Activated effector memory CD4-positive, alpha-beta T cell treated with anti-CD3 and anti-CD28 coated beads, Interleukin-2, amount 50 U/mL, for 16 hours (primary cell): ENCODE measurements at regions not wholly inside any gene's neighbourhood (a gene's known extent, or its start where the extent isn't known, plus 50 kb on each side); places are given as distances from the start of the nearest gene placed in this dataset.

Experiments used
- DNase-seq: peaks from one replicate; pipeline ENCODE4 v3.0.0-alpha.2; 2020

DNA sequence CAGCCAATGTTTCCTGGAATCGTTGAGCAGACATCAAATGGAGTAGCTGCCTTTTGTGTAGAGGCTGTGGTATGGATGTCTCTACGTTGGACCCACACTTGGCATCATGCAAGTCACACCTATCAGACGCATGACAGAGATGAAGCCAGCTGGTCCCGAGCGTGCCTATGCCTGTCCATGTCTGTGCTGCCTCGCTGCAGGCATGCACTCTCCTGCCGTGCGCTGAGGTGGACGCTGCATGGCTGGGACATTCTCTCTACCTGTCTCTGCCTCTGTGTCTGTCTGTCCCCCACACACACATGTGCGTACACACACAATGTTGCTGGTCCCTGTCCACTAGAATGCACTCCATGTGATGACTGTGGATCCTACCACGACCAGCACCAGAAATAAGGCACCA is 514.2 kb upstream of the MYT1L start:
- peak; percentile 33 for DNase-seq

DNA sequence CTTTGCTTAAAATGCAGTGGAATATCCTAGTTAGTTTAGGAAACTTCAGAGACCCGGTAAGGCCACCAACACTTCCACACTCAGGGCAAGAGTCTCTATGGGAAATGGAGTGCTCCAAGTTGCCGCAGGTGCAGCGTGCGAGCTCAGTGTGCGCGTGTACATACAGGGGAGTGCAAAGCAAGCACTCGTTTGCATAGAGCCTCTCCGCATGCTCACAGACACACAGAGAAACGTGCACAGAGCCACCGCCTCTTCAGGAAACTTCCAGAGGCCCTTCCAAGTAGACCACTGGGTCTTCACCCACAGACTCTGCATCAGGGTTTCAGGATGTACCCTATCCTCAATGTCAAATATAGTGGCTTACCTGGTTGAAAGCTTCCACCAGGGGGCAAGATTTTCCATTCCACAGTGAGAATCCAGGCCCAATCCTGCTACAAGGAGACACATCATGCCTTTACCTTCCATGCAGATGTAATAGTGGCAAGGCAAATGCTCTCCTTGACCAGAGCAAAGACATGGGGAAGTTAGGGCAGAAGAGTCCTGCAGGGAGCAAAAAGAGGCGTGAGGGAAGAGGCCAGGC is 513.0 kb upstream of the MYT1L start:
- peak; percentile 33 for DNase-seq

DNA sequence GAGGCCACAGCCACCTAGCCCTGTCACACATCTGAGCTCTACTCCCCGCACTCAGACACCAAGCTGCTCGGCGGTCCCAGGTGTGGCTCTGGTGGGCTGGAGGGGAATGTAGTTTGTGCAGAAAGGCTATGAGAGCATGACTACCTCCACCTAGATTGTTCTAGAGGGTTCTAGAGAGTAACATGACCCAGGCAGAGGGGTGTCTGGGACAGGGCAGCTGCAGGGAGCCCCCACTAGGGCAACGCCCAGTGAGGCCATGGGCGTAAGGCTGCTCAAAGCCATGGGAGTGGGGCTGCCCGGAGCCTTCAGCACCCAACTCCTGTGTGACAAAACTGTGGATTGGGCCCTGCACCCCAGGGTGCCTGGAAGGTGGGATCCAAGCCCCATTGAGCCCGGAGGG is 511.4 kb upstream of the MYT1L start:
- peak; percentile 48 for DNase-seq

DNA sequence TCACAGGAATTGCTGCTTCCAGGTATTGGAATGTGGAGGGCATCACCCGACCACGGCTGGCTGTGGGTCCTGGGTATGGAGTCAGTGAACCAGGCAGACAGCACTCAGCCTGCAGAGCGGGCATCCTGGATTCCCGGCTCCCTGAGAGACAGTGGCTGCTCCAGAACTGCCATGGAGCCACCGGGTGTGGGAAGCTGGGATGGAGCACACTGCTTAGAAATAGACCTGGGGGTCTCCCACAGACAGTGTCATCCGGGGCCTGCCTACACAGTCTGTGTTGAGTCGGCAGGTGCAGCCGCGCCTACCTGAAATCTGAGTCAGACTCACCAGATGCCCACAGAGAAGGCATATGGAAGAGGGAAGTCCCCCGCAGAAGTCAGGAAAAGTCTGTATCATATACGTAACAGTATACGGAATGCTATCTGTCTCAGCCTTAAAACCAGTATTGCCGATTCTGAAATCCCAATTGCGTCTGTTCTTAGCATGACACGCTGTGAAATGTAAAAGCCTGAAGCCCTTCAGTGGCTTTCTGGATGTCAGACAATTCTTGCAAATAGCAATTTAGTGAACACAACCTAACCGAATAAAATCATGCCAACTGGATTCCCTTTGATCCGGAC is 509.7 kb upstream of the MYT1L start:
- peak; percentile 38 for DNase-seq

DNA sequence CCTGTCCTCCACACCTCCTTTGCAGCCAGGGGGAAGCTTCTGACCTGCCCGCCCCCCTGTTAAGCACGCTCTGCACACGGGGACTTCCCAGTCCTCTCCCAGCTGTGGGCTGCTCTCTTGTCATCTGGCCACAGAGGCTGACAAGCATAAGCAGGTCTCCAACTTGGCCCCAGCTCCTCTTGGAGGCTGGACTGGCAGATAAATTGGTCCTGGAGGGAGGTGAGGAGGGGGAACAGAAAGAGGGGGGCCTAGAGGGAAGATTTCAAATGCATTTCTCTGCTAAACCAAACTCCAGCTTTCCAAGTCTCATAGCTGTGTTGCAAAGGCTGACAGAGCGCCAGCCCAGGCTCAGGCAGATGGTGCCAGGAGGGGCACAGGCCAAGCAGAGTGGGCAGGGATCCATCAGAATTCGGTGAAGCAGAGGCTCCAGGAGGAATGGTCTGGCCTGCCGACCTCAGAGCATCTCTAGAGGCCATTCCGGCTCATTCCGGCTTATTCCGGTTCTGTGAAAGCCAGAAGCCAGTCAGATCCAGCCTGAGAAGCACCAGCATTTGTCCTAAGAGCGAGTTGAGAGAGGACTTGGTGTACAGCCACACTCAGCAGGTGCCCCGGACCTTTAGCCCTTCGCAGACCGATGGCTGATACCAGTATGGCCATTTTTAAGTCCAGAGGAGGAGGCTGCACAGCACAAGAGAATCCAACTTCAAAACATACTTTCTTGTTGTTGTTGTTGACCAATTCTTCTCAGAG is 508.9 kb upstream of the MYT1L start:
- DNase-seq = no peak

DNA sequence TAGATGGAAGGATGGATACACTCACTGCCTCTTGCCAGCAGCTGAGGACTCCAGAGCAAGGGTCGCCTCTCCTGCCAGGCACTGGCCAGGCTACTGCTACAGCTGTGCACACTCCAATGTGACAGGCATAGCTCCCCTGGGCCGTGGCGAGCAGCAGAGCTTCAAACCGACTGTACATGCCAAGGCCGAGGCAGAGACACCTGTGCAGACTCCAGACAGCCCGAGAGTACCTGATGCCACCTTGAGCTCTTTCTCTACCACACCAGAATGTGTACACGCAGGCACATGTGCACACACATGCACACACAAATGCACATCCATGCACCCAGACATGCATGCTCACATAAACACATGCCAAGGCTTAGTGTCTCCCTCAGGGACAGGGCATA is 508.3 kb upstream of the MYT1L start:
- DNase-seq = peak; percentile 33

DNA sequence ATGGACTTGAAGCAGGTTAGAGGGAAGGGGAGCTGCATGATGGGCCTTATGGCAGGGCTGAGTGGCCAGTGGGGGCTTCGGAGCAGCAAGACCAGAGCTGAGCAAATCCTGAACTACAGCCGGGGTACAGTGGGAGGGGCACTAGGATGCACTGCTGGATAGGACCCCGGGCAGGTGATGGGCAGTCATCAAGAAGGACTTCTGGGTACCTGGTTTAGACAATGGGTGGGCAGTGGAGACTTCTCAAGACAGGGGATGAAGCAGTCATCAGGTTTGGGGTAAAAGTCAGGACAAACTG is 507.4 kb upstream of the MYT1L start:
- no peak for DNase-seq

DNA sequence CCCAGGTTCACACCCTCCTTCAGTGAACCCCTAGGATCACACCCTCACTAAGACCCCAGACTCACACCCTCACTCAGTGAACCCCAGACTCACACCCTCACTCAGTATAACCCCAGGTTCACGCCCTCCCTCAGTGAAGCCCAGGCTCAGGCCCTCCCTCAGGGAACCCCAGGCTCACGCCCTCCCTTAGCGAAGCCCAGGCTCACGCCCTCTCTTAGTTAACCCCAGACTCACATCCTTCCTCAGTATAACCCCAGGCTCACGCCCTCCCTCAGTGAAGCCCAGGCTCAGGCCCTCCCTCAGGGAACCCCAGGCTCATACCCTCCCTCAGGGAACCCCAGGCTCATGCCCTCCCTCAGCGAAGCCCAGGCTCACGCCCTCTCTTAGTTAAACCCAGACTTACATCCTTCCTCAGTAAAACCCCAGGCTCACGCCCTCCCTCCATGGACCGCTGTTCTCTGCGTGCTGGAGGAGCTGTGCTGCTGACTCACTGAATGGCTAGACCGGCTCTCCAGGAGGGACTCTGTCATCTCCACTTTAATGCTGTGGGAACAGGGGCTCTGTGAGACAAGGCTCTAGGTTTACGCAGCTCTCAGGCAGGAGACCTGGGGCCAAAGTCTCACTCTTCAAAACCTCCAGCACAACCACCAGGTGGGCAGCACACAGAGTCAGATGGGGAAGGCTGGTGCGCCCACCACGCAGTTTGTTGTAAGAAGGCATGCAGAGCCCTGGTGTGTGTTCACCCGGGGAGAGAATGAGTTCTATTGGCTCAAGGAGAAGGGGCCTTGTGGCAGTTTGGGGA is 506.9 kb upstream of the MYT1L start:
- DNase-seq = no peak

DNA sequence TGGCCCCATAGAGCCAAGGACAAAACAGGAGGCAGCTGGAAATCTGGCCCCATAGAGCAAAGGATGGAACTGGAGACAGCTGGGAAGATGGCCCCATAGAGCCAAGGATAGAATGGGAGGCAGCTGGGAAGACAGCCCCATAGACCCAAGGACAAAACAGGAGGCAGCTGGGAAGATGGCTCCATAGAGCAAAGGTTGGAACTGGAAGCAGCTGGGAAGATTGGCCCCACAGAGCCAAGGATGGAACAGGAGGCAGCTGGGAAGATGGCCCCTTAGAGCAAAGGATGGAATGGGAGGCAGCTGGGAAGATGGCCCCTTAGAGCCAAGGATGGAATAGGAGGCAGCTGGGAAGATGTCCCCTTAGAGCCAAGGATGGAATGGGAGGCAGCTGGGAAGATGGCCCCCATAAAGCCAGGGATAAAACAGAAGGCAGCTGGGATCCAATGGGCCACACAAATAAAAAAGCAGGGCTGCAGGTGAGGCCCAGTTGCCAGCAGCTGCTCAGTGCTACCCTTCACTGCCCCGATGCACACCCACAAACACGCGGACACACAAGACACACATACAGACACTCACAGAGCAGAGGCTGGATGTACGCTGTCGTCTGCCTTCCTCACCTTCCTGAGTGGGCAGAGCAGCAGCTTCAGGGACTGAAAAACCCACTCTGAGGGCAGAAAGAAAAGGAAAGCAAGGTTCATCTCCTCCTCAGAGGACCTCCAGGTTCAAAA is 505.4 kb upstream of the MYT1L start:
- no peak for DNase-seq

DNA sequence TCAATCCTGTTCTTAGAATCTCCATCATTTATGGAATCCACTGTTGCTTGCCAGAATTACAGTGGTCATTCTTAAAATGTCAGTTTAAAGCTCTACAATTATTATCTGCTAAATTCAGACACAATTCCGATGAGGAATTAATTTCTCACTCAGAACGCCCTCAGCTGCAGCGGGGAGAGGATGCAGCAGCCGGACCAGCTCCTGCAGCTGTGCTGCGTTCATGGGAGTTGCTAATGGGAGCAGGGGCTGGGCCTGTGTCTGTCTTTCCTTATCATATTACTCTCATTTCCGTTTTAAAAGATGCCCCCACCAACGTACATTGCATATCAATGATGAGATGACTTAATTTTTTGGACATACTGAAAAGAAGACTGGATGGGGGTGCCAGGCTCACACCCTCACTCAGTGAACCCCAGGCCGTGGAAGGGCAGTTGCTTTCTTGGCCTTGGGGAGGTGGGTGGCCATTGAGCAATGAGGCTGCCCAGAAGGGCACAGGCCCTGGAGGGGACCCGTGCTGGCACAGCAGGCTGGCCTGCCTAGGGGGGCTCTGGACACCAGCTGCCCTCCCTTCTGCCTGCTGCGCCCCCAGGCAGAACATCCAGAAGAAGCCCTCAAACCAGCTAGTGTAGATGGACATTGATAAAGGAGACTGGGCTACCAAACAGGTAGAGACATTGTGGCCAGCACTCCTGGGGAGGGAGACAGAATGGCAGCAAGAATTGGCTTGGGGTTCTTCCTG is 503.6 kb upstream of the MYT1L start:
- no peak for DNase-seq

DNA sequence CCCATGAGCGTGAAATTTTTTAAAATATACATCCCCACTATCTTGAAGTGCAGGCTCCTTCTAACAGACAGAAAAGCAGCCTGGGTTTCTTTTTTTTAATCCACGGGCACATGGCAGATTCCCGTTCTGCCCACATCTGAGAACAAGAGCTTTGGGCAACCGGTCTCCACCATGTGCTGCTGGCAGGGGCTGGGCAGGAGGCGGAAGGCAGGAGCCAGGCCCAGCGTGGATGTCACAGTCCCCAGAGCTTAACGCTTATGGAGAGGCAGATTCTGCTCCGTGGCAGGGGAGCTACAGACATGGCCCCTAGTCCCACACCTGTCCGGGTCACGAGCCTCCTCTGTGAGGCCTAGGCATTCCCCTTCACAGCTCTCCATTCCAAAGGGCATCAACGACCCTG is 503.0 kb upstream of the MYT1L start:
- DNase-seq = no peak

DNA sequence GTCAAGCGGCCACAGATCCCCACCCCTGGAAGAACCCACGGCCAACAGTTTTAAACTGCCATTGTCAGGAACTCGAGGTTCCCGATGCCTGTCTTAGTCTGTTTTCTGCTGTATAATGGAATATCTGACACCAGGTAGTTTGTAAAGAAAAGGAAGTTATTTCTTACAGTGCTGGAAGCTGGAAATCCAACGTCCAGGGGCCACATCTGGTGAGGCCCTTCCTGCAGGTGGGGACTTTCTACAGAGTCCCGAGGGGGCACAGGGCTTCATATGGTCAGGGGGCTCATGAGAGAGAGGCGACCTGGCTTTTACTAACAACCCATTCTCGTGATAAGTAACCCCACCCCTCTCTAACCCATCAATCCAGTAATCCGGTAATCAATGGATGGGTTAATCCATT is 501.6 kb upstream of the MYT1L start:
- no peak for DNase-seq

DNA sequence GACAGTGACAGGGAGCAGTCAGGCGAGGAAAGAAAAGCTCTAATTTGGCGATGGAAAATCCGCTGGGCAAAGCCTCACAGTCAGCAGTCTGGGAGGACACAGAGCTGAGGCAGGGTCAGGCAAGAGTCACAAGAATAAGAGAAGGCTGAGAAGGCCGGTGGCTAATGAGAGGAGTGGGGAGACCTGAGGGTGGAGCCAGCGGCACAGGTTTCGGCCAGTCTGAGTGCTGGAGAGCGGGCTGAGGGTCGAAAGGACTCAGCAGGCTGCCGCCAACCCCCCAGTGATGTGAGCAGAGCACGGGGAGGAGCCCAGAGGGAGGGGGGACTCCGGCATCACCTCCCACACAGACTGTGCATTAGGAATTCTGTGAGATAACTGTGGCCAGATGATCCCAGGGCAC is 500.6 kb upstream of the MYT1L start:
- no peak for DNase-seq

DNA sequence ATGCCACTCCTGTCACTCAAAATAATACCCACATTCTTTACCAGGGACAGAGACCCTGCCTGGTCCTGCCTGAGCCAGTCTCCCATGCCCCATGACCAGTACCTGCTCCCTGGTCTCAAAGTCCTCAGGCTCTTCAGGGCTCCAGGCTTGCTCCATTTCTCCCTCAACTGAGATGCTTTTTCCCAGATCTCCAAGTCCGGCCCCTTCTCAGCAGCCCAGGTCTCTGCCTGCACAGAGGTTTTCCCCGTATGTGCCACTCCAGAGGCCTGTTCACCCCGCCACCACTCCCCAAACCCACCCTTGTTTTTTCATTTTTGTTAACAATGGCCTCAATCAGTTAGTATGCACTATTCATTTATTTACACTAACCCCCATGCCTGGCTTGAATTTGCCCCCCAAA is 499.5 kb upstream of the MYT1L start:
- no peak for DNase-seq

DNA sequence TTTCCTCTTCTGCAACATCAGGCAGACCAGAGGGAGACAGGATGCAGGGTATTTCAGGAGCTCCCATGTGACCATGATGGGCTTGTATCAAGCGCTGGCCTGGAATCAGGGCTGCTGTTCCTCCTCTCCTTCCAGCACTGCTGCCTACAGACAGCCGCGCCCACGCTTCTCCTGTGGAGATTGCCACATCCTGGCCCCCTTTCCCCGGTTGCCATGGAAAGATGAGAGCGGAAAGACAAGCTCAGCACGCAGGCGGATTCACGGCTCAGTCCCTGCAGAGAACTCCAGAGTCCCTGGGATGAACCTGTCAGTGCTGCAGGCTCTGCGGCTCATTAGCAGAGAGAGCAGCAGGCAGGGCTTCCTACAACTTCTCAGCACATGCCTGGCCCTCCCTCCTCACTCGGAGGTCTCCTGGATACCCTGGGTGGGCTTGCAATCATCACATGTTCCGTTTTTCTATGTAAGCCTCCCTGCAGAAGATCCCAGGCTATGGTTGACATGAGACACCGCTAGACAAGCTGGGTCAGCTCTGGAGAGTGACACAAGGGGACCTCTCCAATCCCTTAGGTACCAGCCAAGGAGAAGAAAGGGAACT is 497.8 kb upstream of the MYT1L start:
- no peak for DNase-seq

DNA sequence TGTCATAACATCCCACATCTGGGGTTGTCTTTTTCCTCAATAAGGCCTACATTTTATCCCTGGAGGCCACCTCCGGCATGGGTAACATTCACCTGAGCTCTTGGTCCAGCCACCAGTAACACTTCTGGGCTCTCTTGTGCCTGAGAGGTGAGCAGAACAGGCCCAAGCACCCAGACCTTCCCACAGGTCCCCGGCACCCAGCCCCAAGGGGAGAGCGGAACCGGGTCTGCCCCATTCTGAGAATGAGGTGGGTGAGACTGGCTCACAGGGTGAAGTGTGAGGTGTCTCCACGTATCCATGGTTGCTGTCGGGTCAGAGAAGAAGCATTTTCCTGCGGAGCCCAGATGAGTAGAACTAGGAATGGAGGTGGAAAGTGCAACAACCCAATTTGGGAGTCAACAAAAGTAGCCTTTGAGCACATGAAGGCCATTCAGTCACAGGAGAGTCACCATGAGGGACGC is 496.7 kb upstream of the MYT1L start:
- no peak for DNase-seq

DNA sequence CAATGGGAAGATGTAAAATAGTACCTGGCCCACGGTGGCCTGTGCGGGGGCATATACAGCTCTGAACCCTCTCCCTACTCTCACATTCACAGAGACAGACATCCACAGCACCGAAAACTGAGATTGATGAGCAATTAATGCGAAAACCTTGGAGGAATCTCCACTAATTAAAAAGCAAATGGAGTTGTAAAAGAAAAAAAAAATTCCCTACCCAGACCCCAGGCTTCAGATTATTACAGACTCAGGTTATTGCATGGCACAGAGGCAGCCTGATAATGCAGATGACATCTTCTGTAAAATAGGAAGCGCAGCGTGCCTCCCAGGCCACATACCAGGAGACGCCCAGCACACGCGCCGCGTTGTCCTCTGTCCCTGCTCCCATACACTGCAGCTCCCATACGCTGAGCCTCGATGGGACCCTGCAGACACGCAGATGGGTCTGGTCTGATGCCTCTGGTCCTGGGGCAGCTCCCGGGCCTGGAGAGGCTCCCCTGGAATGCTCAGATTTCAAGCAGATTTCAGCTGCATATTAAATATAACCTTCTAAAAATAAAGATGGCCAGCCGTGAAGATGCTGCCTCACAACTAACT is 496.1 kb upstream of the MYT1L start:
- DNase-seq = no peak

DNA sequence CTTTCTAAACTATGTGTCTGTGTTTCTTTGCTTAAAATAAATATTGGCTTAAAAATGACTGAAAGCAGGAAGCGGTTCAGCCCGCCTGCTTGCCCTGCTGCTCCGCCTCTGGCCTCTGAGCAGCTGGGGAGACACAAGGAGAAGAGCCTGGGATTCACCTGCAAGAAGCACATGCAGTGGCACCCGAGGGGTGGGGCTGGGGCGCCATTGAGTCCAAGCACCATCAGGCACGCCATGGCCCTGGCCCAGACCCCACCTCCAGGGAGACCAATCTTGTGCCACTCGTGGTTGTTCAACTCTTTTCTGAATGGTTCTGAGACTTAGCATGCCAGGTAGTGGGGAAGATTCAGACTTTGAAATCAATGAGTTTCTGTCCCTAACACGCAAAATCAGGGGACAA is 495.5 kb upstream of the MYT1L start:
- no peak for DNase-seq

DNA sequence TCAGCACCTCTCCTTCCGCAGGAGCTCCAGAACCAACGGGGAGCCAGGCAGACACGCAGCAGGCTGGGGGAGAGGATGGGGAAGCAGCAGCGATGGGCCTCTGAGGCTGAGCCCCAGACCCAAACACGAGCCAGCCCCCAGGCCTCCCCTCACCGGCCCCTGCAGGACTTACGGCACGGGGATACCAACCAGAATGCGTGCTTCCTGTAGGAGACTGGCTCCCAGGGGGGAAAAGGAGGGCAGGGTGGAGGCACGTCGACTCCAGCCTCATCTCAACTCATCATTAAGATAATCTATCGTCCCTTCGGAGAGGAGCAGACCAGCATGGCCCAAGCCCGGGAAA is 495.1 kb upstream of the MYT1L start:
- no peak for DNase-seq

DNA sequence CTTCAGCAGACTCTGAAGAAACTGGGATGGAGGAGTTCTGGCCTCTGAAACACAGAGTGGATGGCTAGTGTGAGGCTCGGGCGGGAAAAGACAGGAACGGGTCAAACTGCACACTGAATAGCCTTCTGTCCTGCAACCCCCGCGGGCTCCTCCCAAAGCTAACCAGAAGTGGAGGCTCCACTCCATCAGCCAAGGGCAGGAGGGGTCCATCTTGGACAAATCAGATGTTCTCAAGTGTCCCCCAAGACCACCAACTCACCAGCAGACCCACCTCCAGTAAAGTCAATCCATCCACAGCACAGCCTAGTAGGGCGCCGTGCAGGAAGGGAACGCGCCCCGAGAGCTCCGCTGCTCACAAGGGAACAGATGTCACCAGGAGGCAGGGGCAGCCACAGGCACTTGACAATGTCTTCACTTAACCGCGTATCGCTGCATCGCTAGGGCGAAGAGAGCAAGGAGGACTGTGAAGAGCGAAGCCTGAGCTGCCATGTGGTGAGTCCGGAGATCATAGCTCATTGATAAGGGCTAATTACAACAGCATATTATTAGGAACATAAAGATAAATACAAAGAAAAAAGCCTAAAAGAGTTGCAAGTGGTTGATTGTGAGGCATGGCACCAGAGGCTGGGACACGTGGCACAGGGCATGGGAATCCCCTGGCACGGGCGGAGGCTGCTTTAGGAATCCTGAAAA is 494.6 kb upstream of the MYT1L start:
- no peak for DNase-seq

DNA sequence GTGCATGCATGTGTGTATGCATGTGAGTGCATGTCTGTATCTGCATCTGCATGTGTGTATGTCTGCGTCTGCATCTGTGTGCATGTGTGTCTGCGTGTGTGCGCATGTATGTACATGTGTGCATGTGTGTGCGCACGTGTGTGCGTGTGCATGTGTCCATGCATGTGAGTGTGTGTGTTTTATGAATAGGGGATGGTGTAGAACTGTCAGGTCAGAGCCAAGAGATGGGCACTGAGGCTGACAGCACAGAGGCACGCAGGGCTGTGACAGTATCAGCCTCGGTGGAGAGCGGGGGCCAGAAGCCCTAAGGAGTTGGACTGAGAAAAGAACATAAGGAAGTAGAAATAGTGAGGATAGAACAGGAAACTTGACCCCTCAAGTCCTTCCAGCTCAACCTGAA is 494.0 kb upstream of the MYT1L start:
- no peak for DNase-seq
